ENCODE measurements at regions not wholly inside any gene's neighbourhood (a gene's known extent, or its start where the extent isn't known, plus 50 kb on each side); places are given as distances from the start of the nearest gene placed in this dataset.
A peak's percentile ranks its signal among the peaks of the same experiment; 100 is the strongest.

GRCh38 chr5:112112346-112112745 lies 306.7 kb downstream of the EPB41L4A start:
- peaks cover 5% of the 10 kb centered on the region for H3K27me3 Mint-ChIP-seq
- H3K4me3 Mint-ChIP-seq, result no peak overlapping the region
- ChIA-PET CTCF (no interaction called here), POLR2A (no interaction called here)
- no peaks in the 10 kb centered on the region for H3K36me3 Mint-ChIP-seq (ENCODE audit: low read depth)
- DNase-seq, result no peak
- H3K27ac Mint-ChIP-seq, result no peak overlapping the region
- H3K4me1 Mint-ChIP-seq, result no peaks in the 10 kb centered on the region
- no peaks in the 10 kb centered on the region for H3K9me3 Mint-ChIP-seq

DNA sequence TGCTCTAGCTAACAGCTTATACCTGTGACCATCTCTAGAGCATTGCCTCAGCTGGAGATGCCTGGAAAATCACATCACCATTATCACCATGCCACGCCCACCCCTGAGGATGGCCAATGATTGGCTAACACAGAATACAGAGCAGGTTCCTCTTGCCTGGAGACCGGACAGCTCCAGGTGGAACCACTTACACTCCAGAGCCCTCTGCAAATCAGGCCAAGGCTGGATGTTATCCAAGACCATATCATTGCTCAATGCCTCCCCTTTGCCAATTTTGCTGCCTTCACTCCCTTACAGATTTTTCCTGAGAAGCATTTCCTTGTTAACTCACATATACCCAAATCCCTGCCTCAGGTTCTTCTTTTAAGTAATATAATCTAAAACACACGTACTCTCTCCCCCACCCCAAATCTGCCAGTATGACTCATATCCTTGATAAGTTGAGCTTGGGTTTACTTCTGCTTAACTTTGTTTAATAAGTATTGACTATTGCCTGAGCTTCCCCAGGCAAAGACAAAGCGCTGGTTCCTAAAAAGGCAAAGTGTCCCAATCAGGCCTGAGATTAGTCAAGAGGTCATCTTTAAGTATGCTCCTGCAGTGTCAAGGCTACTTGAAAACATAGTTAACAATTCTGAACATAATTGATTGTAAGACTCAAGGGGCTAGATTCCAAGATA lies 309.6 kb downstream of the EPB41L4A start:
- H3K9me3 Mint-ChIP-seq, result no peaks in the 10 kb centered on the region

DNA sequence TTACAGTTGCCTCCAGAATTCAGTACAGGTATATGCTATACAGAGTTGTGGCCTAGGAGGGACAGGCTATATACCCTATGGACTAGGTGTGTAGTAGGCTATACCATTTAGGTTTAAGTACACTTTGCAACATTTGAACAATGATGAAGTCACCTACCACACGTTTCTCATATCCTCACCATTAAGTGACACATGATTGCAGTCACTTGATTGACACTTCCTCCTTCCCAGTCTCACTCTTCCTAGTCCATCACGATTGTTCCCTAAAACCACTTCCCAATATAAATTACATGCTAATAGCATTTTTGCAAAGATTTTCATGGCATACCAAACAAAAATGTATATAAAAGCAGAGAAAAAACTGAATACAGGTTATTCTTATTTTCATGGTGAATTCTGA lies 312.2 kb downstream of the EPB41L4A start:
- no peaks in the 10 kb centered on the region for H3K36me3 Mint-ChIP-seq (ENCODE audit: low read depth)
- no peak overlapping the region for H3K27ac Mint-ChIP-seq
- no peaks in the 10 kb centered on the region for H3K9me3 Mint-ChIP-seq
- ChIA-PET POLR2A (no interaction called here), CTCF (no interaction called here)
- H3K4me1 Mint-ChIP-seq, result no peaks in the 10 kb centered on the region
- H3K27me3 Mint-ChIP-seq, result peaks cover 2% of the 10 kb centered on the region
- no peak overlapping the region for H3K4me3 Mint-ChIP-seq
- DNase-seq, result no peak

More for the DNA sequence above, 309.6 kb downstream of the EPB41L4A start:
- CTCF ChIA-PET, result no interaction called here
- Mint-ChIP-seq H3K27ac (no peak overlapping the region), H3K4me3 (no peak overlapping the region), H3K36me3 (ENCODE audit: low read depth) (no peaks in the 10 kb centered on the region), H3K27me3 (peaks cover 2% of the 10 kb centered on the region), H3K4me1 (no peaks in the 10 kb centered on the region)
- POLR2A ChIA-PET, result no interaction called here
- DNase-seq, result no peak

- no peaks in the 10 kb centered on the region for H3K4me1 Mint-ChIP-seq
- H3K36me3 Mint-ChIP-seq (ENCODE audit: low read depth), result no peaks in the 10 kb centered on the region
- no peak overlapping the region for H3K4me3 Mint-ChIP-seq
- CTCF ChIA-PET, result interaction anchor here (1.0 kb wide), 1 partner anchor 63 kb away, joined by 3 read pairs; no protein-coding TSS in a partner anchor
- H3K9me3 Mint-ChIP-seq, result no peaks in the 10 kb centered on the region
- POLR2A ChIA-PET, result no interaction called here
- no peaks in the 10 kb centered on the region for H3K27me3 Mint-ChIP-seq
- no peak for DNase-seq
- H3K27ac Mint-ChIP-seq, result no peak overlapping the region
Observed at GRCh38 chr5:112097768-112098167, 321.3 kb downstream of the EPB41L4A start.

GRCh38 chr5:112087222-112087621 lies 330.2 kb upstream of the NREP start:
- Mint-ChIP-seq H3K27ac (no peak overlapping the region), H3K36me3 (ENCODE audit: low read depth) (no peaks in the 10 kb centered on the region), H3K27me3 (peaks cover 2% of the 10 kb centered on the region), H3K4me1 (no peaks in the 10 kb centered on the region), H3K4me3 (no peak overlapping the region), H3K9me3 (no peaks in the 10 kb centered on the region)
- ChIA-PET POLR2A (no interaction called here), CTCF (no interaction called here)
- no peak for DNase-seq

GRCh38 chr5:112086740-112087139 lies 329.7 kb upstream of the NREP start:
- H3K4me3 Mint-ChIP-seq, result no peak overlapping the region
- ChIA-PET CTCF (no interaction called here), POLR2A (no interaction called here)
- H3K4me1 Mint-ChIP-seq, result no peaks in the 10 kb centered on the region
- no peaks in the 10 kb centered on the region for H3K36me3 Mint-ChIP-seq (ENCODE audit: low read depth)
- peaks cover 2% of the 10 kb centered on the region for H3K27me3 Mint-ChIP-seq
- H3K27ac Mint-ChIP-seq, result no peak overlapping the region
- DNase-seq, result no peak
- H3K9me3 Mint-ChIP-seq, result no peaks in the 10 kb centered on the region

DNA sequence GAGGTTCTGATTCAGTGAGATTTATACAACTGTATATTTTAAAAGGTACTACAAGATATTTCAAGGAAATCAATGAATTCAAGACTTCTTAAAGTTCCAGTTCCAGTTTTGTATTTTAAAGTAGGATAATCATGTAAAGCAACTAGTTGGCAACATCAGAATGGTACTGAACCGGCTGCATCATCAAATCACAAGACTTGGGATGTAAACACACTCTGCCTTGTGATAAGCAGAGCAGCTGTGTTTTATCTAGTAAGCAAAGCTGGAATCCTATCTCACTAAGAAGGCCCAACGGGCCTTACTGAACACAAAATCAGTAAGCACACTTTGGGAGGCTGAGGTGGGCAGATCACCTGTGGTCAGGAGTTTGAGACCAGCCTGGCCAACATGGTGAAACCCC lies 327.2 kb upstream of the NREP start:
- CTCF ChIA-PET, result no interaction called here
- Mint-ChIP-seq H3K36me3 (ENCODE audit: low read depth) (no peaks in the 10 kb centered on the region), H3K9me3 (no peaks in the 10 kb centered on the region), H3K27ac (no peak overlapping the region), H3K27me3 (peaks cover 2% of the 10 kb centered on the region), H3K4me1 (no peaks in the 10 kb centered on the region), H3K4me3 (no peak overlapping the region)
- DNase-seq, result no peak
- POLR2A ChIA-PET, result no interaction called here

DNA sequence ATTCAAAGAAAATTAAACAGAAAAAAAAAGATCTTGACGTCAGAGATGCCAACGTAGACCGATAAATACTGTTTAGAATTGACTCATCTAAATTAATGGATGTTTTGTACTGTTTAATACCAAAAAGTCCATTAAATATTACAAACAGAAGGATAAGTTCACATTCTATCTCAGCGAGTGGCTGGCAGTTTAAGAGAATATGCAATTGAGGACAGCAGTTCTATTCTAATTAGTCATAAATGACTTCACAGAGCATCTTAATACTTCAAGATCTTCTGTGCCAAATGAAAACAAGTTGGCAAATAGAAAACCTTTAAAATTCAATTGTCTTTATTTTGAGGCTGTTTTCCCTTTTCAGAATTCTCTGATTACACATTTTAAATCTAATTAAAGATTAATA lies 326.6 kb upstream of the NREP start:
- DNase-seq, result no peak
- H3K9me3 Mint-ChIP-seq, result peaks cover 3% of the 10 kb centered on the region
- ChIA-PET CTCF (no interaction called here), POLR2A (no interaction called here)
- H3K27me3 Mint-ChIP-seq, result peaks cover 2% of the 10 kb centered on the region
- no peaks in the 10 kb centered on the region for H3K36me3 Mint-ChIP-seq (ENCODE audit: low read depth)
- no peaks in the 10 kb centered on the region for H3K4me1 Mint-ChIP-seq
- H3K4me3 Mint-ChIP-seq, result no peak overlapping the region
- H3K27ac Mint-ChIP-seq, result no peak overlapping the region

- peaks cover 9% of the 10 kb centered on the region for H3K4me1 Mint-ChIP-seq
- peak overlapping the region; percentile 2 for H3K4me3 Mint-ChIP-seq
- no peaks in the 10 kb centered on the region for H3K36me3 Mint-ChIP-seq (ENCODE audit: low read depth)
- no peaks in the 10 kb centered on the region for H3K27me3 Mint-ChIP-seq
- no peak for DNase-seq
- ChIA-PET CTCF (no interaction called here), POLR2A (no interaction called here)
- no peak overlapping the region for H3K27ac Mint-ChIP-seq
- H3K9me3 Mint-ChIP-seq, result peaks cover 4% of the 10 kb centered on the region
Observed at GRCh38 chr5:112077180-112077579, 320.2 kb upstream of the NREP start.

DNA sequence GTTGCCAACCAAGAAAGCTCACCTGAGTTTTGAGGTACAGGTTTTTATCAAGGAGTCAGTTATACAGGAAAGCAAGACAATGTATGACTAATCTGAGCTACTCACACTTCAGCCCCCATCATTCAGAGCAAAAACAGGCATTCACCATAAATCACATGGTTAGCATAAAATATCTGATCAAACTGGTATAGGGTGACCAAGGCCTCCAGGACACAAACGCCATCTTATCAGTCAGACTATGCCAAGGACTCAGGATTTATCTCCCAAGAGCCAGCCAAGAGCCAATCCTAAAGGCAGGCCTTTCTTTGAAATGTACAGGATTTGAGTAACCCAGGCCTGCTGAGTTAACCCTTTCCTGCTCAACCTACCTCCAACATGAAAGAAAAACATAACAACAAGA lies 313.0 kb upstream of the NREP start:
- CTCF ChIA-PET, result no interaction called here

GRCh38 chr5:112069329-112069728 lies 312.3 kb upstream of the NREP start:
- DNase-seq, result no peak
- no peaks in the 10 kb centered on the region for H3K4me1 Mint-ChIP-seq
- H3K27me3 Mint-ChIP-seq, result peaks cover 1% of the 10 kb centered on the region
- no peaks in the 10 kb centered on the region for H3K36me3 Mint-ChIP-seq (ENCODE audit: low read depth)
- no peak overlapping the region for H3K27ac Mint-ChIP-seq
- no peak overlapping the region for H3K4me3 Mint-ChIP-seq
- ChIA-PET POLR2A (no interaction called here), CTCF (no interaction called here)
- no peaks in the 10 kb centered on the region for H3K9me3 Mint-ChIP-seq

More for the DNA sequence above, 313.0 kb upstream of the NREP start:
- Mint-ChIP-seq H3K36me3 (ENCODE audit: low read depth) (no peaks in the 10 kb centered on the region), H3K4me3 (no peak overlapping the region), H3K27ac (no peak overlapping the region), H3K9me3 (no peaks in the 10 kb centered on the region), H3K4me1 (no peaks in the 10 kb centered on the region), H3K27me3 (peaks cover 1% of the 10 kb centered on the region)
- no peak for DNase-seq
- POLR2A ChIA-PET, result no interaction called here

- Mint-ChIP-seq H3K27ac (no peak overlapping the region), H3K4me3 (no peak overlapping the region), H3K4me1 (no peaks in the 10 kb centered on the region), H3K9me3 (no peaks in the 10 kb centered on the region), H3K36me3 (ENCODE audit: low read depth) (no peaks in the 10 kb centered on the region), H3K27me3 (peaks cover 1% of the 10 kb centered on the region)
- ChIA-PET POLR2A (interaction anchor here (0.6 kb wide), 1 partner anchor 74 kb away, joined by 3 read pairs; no protein-coding TSS in a partner anchor), CTCF (no interaction called here)
- DNase-seq, result no peak
Observed at GRCh38 chr5:112068593-112068992, 311.6 kb upstream of the NREP start.

GRCh38 chr5:112065781-112066180 lies 308.8 kb upstream of the NREP start:
- H3K4me3 Mint-ChIP-seq, result no peak overlapping the region
- ChIA-PET POLR2A (no interaction called here), CTCF (no interaction called here)
- H3K27ac Mint-ChIP-seq, result no peak overlapping the region
- H3K27me3 Mint-ChIP-seq, result no peaks in the 10 kb centered on the region
- no peaks in the 10 kb centered on the region for H3K9me3 Mint-ChIP-seq
- no peak for DNase-seq
- H3K36me3 Mint-ChIP-seq (ENCODE audit: low read depth), result no peaks in the 10 kb centered on the region
- H3K4me1 Mint-ChIP-seq, result no peaks in the 10 kb centered on the region

DNA sequence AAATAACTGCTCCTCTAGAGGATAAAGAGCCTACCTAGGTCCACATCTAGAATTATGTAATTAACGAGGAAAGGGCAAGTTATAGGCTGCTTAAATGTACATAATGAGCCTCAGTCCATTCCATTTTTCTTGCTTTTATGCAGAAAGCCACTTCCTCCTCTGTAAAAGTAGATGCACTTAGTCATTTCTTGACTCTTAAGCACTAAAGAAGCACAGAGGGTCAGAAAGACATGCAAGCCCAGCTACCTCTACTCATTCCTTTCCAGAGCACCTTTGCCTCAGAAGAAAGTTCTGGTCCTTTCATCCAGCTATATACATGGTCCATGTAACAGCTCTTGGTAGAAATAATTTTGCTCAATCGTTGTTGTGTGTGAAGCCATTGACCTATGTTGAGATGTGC lies 308.0 kb upstream of the NREP start:
- no peak for DNase-seq
- POLR2A ChIA-PET, result no interaction called here
- no peaks in the 10 kb centered on the region for H3K27me3 Mint-ChIP-seq
- H3K4me3 Mint-ChIP-seq, result no peak overlapping the region
- no peaks in the 10 kb centered on the region for H3K4me1 Mint-ChIP-seq
- no peaks in the 10 kb centered on the region for H3K9me3 Mint-ChIP-seq
- H3K27ac Mint-ChIP-seq, result no peak overlapping the region
- CTCF ChIA-PET, result no interaction called here
- H3K36me3 Mint-ChIP-seq (ENCODE audit: low read depth), result no peaks in the 10 kb centered on the region

Measured in activated CD4-positive, alpha-beta memory T cell treated with anti-CD3 and anti-CD28 coated beads, Interleukin-2, amount 10 ng/mL, durations not matched to agents 7 days and 5 days (primary cell).